GM12891 (cell line): ENCODE measurements at regions not wholly inside any gene's neighbourhood (a gene's known extent, or its start where the extent isn't known, plus 50 kb on each side); places are given as distances from the start of the nearest gene placed in this dataset.

Experiments used
- PAX5 ChIP-seq: IDR thresholded peaks from 2 replicates; pipeline ENCODE4 v1.6.1; 2011; ENCODE audit warnings: low read length, moderate library complexity, mild to moderate bottlenecking; ENCODE audit not compliant: insufficient read depth, severe bottlenecking
- POLR2A ChIP-seq: IDR thresholded peaks from 2 replicates; pipeline ENCODE4 v1.6.1; 2011; ENCODE audit warnings: low read depth, low read length, control low read depth
- POLR2AphosphoS5 ChIP-seq: IDR thresholded peaks from 2 replicates; pipeline ENCODE4 v1.6.1; 2011; ENCODE audit warnings: low read depth, low read length, control low read depth
- SPI1 ChIP-seq: IDR thresholded peaks from 2 replicates; pipeline ENCODE4 v1.6.1; 2011; ENCODE audit warnings: low read depth, low read length, control low read depth
- TAF1 ChIP-seq: IDR thresholded peaks from 2 replicates; pipeline ENCODE4 v1.6.1; 2011; ENCODE audit warnings: low read depth, low read length, control low read depth

DNA sequence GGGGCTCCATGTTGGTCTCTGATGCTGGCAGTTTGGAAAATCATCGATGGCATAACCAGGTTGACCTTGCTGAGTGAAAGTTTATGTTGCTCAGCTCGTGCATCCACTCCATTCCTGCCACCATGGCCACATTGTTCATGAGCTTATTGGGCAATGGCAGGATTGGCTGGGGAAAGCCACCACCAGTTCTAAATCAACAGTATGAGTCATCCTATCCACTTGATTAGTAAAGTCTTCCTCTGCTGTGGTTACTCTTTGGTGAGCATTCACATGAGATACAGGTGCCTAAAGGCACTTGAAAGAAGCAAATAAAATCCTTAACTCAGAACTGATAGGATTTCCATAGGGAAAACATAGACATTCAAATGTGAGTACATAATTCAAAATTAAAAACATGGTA is 131.8 kb upstream of the FBN2 start:
- TF ChIP-seq POLR2A (no peak), POLR2AphosphoS5 (no peak), TAF1 (no peak), SPI1 (no peak), PAX5 (no peak)
